ENCODE measurements at regions not wholly inside any gene's neighbourhood (a gene's known extent, or its start where the extent isn't known, plus 50 kb on each side); places are given as distances from the start of the nearest gene placed in this dataset.

DNA sequence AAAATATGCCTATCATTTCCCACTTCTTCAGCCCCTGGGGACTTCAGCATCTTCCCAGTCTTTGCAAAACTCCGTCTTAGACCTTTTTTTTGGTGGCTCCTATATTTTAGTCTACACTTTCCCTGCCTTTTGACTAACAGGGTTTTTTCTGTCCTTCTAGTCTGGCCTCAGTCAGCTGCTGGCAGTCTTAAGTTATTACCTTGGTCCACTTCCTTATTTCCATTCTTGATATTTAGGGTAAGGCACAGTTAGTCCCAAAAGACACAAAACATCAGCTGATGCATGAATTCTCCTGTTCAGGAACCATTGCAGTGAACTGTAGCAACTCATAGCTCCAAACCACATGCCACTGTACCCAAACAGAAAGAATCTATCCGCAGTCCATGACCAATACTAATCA is 234.6 kb upstream of the RFC3 start:
- TF ChIP-seq CTCF (IDR thresholded peaks at IDR 0.05) (no peak), POLR2AphosphoS5 (IDR thresholded peaks at IDR 0.05) (no peak), EP300 (IDR thresholded peaks at IDR 0.05) (no peak)
